22Rv1 (cell line): ENCODE measurements at regions not wholly inside any gene's neighbourhood (a gene's known extent, or its start where the extent isn't known, plus 50 kb on each side); places are given as distances from the start of the nearest gene placed in this dataset.

Experiments used
- H3K27ac ChIP-seq: fragments of 450-650 bp; 2 replicates; pipeline ENCODE4 v1.5.1; 2017
- ZFX ChIP-seq: fragments of 450-650 bp; IDR thresholded peaks from 2 replicates; pipeline ENCODE4 v1.6.1; 2017; ENCODE audit warnings: antibody characterized with exemption, borderline replicate concordance
- TF ChIP-seq, protein P1 (sequence below): fragments of 450-650 bp; IDR thresholded peaks from 2 replicates; pipeline ENCODE4 v1.5.1; 2017; ENCODE audit warnings: mild to moderate bottlenecking

DNA sequence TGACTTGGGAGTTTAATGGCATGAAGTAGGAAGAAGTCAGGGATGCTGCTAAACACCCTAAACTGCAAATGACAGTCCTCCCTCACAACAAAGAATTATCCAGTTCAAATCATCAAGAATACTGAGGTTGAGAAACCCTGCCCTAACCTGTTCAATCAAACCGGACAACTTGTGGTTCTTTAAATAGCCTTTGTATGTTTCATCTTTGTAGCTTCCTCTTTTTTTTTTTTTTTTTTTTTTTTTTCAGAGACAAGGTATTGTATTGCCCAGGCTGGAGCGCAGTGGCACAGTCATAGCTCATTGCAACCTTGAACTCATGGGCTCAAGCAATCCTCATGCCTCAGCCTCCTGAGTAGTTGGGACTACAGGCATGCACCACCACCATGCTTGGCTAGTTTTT, 52.5 kb upstream of the TTC29 start:
- H3K27ac ChIP-seq: no peak overlapping the region
- TF ChIP-seq ZFX: no peak
- TF ChIP-seq, protein P1, sequence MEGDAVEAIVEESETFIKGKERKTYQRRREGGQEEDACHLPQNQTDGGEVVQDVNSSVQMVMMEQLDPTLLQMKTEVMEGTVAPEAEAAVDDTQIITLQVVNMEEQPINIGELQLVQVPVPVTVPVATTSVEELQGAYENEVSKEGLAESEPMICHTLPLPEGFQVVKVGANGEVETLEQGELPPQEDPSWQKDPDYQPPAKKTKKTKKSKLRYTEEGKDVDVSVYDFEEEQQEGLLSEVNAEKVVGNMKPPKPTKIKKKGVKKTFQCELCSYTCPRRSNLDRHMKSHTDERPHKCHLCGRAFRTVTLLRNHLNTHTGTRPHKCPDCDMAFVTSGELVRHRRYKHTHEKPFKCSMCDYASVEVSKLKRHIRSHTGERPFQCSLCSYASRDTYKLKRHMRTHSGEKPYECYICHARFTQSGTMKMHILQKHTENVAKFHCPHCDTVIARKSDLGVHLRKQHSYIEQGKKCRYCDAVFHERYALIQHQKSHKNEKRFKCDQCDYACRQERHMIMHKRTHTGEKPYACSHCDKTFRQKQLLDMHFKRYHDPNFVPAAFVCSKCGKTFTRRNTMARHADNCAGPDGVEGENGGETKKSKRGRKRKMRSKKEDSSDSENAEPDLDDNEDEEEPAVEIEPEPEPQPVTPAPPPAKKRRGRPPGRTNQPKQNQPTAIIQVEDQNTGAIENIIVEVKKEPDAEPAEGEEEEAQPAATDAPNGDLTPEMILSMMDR: no peak

DNA sequence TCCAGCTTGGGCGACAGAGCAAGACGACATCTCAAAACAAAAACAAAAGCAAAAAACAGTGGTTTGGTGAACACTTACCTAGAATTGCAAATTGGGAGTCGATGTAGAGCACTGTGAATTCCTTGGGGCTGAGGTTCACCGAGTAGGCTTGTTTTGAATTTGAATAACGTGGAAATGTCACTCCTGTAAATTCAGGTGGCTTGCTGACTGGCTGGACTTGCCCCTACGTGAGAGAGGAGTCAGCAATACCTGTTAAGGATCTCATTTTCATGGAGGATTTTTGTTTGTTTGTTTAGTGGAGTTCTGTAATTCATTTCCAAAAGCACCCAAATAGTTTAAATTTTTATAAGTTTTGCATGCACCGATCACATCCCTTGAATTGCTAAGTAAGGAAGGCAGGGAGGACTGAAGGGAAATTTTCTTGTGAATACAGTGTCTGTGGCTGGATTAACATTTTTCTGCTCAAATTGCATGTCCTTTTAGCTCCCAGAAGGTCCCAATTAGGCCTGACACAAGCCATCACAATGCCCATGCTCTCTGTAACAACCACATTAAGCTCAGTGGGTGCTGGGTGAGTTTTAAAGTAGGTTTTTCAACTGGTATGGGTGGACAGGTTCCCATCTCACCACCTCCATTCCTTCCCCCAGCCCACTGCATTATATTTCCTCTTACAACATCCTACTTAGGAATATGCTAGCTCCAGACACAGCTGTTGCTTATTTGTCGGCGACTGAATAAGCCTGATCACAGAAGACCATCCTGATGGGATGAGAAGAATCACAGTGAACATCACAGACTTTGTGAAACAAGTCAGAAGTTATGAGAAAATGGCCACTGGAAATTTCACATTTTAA, 58.5 kb upstream of the TTC29 start:
- TF ChIP-seq, protein P1: no peak
- TF ChIP-seq ZFX: no peak
- no peak overlapping the region for H3K27ac ChIP-seq

DNA sequence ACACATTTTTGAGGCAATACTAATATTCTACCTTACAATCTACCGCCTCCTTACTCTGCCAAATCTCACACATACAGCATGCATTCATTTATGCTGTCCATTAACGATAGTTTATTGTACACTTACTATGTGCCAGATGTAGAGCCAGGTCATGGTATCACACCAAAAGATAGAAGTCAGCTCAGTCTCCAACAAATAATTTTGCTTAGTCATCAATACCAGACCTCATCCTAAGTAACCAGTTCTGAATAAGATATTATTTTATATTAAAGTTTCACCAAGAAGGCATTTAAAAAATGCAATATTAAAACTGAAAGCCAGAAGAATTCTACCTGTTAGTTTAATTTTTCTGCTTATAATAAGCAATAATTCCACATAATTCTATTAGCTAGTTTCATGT, 60.6 kb upstream of the TTC29 start:
- TF ChIP-seq ZFX: no peak
- TF ChIP-seq, protein P1: no peak
- H3K27ac ChIP-seq: no peak overlapping the region

DNA sequence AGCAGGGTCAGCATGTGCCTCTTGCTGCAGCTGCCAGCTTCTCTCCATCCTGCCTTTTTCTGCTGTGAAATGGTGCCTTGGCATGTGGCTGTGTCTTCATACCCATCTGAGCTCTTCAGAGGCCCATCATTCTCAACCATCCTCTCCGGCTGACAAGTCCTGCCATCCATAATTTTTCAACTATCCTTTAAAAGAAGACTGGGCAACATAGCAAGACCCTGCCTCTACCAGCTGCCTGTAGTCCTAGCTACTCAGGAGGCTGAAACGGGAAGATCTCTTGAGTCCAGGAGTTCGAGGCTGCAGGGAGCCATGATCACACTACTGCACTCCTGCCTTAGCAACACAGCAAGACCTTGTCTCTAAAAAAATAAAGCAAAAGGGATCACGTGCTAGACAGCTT, 64.2 kb upstream of the TTC29 start:
- no peak for TF ChIP-seq ZFX
- TF ChIP-seq, protein P1: no peak
- H3K27ac ChIP-seq: no peak overlapping the region

GRCh38 chr4:147011411-147011810, 65.7 kb upstream of the TTC29 start:
- TF ChIP-seq ZFX: no peak
- TF ChIP-seq, protein P1: no peak
- H3K27ac ChIP-seq: no peak overlapping the region

- TF ChIP-seq, protein P1: no peak
- TF ChIP-seq ZFX: no peak
These were observed 66.5 kb upstream of the TTC29 start for GRCh38 chr4:147012059-147012707.

DNA sequence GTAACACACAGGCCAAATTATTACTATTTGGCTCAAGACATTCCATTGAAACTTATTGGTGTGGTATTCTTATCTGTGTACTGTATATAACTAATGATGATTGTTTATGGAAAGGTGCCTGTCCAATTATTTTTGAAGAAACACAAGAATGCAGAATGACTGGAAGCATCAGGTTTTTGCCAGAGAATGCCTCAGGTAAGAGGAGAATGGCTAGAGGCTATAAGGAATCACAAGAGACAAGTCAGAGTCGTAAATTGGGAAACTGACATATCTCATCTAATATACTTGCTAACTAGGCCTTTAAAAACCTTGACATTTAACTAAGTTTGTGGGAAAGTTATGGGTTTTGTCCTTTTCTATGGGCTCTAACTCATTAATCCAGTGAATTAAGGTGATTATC, 69.3 kb upstream of the TTC29 start:
- no peak overlapping the region for H3K27ac ChIP-seq
- no peak for TF ChIP-seq ZFX
- TF ChIP-seq, protein P1: no peak

More at GRCh38 chr4:147012059-147012707, 66.5 kb upstream of the TTC29 start:
- H3K27ac ChIP-seq: no peak overlapping the region
